ENCODE measurements at regions not wholly inside any gene's neighbourhood (a gene's known extent, or its start where the extent isn't known, plus 50 kb on each side); places are given as distances from the start of the nearest gene placed in this dataset.

DNA sequence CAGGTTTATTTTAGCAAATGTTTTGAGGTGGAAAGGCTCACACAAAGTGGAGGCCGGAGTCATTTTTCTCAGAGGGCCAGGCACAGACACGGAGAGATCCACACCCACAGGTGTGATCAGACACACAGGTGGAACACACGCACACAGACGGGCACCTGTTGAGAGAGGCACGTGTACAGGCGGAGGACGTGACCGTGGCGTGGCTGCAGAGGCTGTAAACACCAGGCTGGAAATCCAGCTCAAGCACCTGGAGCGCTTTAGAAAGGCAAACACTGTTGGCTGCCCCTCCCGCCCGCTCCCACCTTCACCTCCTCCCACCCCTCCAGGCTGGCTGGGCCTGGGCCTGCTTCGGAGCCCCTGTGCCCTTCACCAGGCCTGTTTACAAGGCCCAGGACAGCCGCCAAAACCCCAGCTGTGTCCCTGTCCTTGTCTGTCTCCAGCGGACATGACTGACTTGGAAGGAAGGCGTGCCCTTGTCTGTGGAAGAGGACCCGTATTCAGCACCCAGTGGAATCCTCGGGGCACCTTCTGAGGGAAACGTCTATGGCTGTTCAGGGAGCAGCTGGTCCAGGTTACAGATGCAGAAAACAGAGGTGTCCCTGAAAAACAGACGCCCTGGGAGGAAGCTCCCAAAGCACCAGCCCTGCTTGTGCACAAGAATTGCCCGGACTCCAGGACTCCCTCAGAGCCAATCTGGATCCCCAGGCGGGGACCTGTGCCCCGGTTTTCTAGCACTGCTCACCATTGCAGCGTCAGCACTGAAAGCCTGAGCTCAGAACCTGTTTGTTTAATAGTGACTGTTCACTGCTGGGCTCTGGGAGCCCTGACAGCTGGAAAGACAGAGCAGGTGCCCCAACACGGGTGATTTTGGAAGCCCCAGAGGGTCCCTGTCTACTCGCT, 134.3 kb upstream of the HAAO start:
- no peak for TF ChIP-seq CTCF (IDR thresholded peaks at IDR 0.05; ENCODE audit: borderline replicate concordance, insufficient read depth, low read depth, low read length)
- H3K4me3 ChIP-seq (ENCODE audit: low read depth, low read length): no peak overlapping the region

GRCh38 chr2:42925742-42926433, 133.5 kb upstream of the HAAO start:
- no peak overlapping the region for H3K4me3 ChIP-seq (ENCODE audit: low read depth, low read length)
- no peak for TF ChIP-seq CTCF (IDR thresholded peaks at IDR 0.05; ENCODE audit: borderline replicate concordance, insufficient read depth, low read depth, low read length)

GRCh38 chr2:42924418-42924886, 132.1 kb upstream of the HAAO start:
- H3K4me3 ChIP-seq (ENCODE audit: low read depth, low read length): no peak overlapping the region
- no peak for TF ChIP-seq CTCF (IDR thresholded peaks at IDR 0.05; ENCODE audit: borderline replicate concordance, insufficient read depth, low read depth, low read length)

DNA sequence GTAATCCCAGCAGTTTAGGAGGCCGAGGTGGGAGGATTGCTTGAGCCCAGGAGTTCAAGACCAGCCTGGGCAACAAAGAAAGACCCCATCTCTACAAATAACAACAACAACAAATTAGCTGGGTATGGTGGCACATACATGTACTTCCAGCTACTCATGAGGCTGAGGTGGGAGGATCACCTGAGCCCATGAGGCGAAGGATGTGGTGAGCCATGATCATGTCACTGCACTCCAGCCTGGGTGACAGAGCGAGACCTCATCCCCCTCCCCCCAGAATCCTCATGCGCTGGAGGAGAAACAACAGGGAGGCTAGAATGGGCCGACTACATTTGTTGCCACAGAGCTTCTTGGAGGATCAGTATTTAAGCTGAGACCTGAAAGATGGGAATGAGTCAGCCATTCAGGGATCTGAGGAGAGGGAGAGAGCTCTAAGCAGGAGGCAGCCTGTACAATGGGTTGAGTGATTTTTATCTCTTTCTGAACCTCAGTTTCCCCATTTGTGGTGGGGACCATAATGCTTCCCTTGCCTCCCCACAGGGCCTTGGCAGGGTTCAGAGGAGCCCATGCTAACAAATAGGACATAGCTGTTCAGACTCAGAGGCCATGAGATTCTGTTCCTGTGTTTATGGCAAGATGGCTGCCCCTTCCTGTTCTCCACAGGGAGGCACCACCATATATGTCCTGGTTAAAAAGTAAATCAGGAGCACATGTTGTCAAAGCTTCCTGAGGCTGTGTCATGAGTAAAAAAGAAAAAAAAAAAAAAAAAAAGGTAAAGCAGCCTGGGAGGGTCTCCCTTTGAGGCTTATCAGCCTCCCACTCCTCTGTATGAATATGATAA, 131.4 kb upstream of the HAAO start:
- H3K4me3 ChIP-seq (ENCODE audit: low read depth, low read length): no peak overlapping the region
- TF ChIP-seq CTCF (IDR thresholded peaks at IDR 0.05; ENCODE audit: borderline replicate concordance, insufficient read depth, low read depth, low read length): no peak

- no peak for TF ChIP-seq CTCF (IDR thresholded peaks at IDR 0.05; ENCODE audit: borderline replicate concordance, insufficient read depth, low read depth, low read length)
- H3K4me3 ChIP-seq (ENCODE audit: low read depth, low read length): no peak overlapping the region
Observed at GRCh38 chr2:42922790-42923579, 130.6 kb upstream of the HAAO start.

DNA sequence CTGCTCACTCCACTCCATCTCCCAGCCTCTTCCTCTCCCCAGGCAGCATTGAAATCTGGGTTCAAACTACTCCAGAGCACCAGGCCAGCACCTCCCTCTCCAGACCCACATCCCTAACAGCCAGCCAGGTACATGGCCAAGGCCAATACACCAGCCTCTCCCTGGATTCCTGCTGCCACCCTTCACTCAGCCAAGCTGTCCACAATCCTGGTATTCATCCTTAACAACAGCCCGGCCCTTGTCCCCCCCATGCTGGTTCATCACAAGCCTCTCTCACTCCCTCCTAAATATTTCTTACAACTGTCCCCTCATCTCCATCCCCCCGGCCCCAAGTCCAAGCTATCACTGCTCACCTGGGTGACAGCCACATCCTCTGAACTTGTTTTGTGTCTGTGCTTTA, 129.9 kb upstream of the HAAO start:
- H3K4me3 ChIP-seq (ENCODE audit: low read depth, low read length): no peak overlapping the region

More for the DNA sequence above, 129.9 kb upstream of the HAAO start:
- no peak for TF ChIP-seq CTCF (IDR thresholded peaks at IDR 0.05; ENCODE audit: borderline replicate concordance, insufficient read depth, low read depth, low read length)

Data from GM12875 (cell line).